Fibroblast of skin of left biceps (primary cell): ENCODE measurements at regions not wholly inside any gene's neighbourhood (a gene's known extent, or its start where the extent isn't known, plus 50 kb on each side); places are given as distances from the start of the nearest gene placed in this dataset.
"Not testable (repeated sequence)": the region's sequence is repeated elsewhere in the genome, so short reads cannot be mapped to it uniquely, and the experiment has no call there.

ENCODE experiments used
- DNase-seq, 2 experiments: peaks; one replicate each; pipeline ENCODE4 v3.0.0-alpha.2; 2013; ENCODE audit warnings: low read depth in 2 of 2

GRCh38 chr3:140870351-140870750 lies 71.3 kb upstream of the SLC25A36 start:
- DNase-seq = no peak

DNA sequence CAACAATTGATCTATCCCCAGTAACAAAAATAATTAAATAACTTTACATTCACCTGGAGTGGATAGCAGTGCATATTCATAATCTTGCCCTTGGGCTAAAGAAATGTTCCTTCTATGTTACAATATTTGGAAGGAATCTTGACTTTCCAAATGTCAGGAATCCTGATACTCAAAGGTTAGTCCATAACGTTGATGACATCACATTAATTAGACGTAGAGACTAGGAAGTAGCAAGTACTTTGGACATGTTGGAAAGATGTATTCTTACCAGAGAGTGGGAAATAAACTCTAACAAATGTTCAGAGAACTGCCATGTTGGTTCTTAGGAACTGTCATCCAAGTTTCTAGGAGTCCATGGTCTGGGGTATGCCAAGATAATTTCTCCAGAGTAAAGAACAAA lies 70.6 kb upstream of the SLC25A36 start:
- DNase-seq = no peak

DNA sequence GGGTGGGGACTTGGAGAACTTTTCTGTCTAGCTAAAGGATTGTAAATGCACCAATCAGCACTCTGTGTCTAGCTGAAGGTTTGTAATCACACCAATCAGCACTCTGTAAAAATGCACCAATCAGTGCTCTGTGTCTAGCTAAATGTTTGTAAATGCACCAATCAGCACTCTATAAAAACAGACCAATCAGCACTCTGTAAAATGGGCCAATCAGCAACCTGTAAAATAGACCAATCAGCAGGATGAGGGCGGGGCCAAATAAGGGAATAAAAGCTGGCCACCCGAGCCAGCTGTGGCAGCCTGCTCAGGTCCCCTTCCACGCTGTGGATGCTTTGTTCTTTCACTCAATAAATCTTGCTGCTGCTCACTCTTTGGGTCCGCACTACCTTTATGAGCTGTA lies 69.5 kb upstream of the SLC25A36 start:
- not testable (repeated sequence) for DNase-seq

GRCh38 chr3:140883428-140884040 lies 58.1 kb upstream of the SLC25A36 start:
- no peak for DNase-seq

- DNase-seq = not testable (repeated sequence)
These were observed 55.9 kb upstream of the SLC25A36 start for GRCh38 chr3:140885697-140886096.
